ENCODE measurements at regions not wholly inside any gene's neighbourhood (a gene's known extent, or its start where the extent isn't known, plus 50 kb on each side); places are given as distances from the start of the nearest gene placed in this dataset.
"Not testable (repeated sequence)": the region's sequence is repeated elsewhere in the genome, so short reads cannot be mapped to it uniquely, and the experiment has no call there.

GRCh38 chr7:106534271-106534846 lies 126.6 kb downstream of the CCDC71L start:
- Histone ChIP-seq H3K4me3 (ENCODE audit: low read depth, low read length) (no peak overlapping the region), H3K27me3 (ENCODE audit: insufficient read depth, low read depth, severe bottlenecking) (no peaks in the 10 kb centered on the region), H3K36me3 (no peaks in the 10 kb centered on the region), H3K9me3 (ENCODE audit: severe bottlenecking) (no peaks in the 10 kb centered on the region), H3K27ac (no peak overlapping the region)
- no peak for TF ChIP-seq CTCF (IDR thresholded peaks at IDR 0.05; ENCODE audit: low read depth, low read length)
- DNase-seq, result no peak

- not testable (repeated sequence) for H3K27ac ChIP-seq; DNase-seq; H3K27me3 ChIP-seq (ENCODE audit: insufficient read depth, low read depth, severe bottlenecking)
These were observed 130.8 kb downstream of the CCDC71L start for GRCh38 chr7:106530183-106530582.

GRCh38 chr7:106526617-106527016 lies 134.3 kb downstream of the CCDC71L start:
- not testable (repeated sequence) for DNase-seq; H3K9me3 ChIP-seq (ENCODE audit: severe bottlenecking); H3K36me3 ChIP-seq; H3K27ac ChIP-seq; H3K27me3 ChIP-seq (ENCODE audit: insufficient read depth, low read depth, severe bottlenecking); H3K4me3 ChIP-seq (ENCODE audit: low read depth, low read length)

More at GRCh38 chr7:106530183-106530582, 130.8 kb downstream of the CCDC71L start:
- not testable (repeated sequence) for H3K9me3 ChIP-seq (ENCODE audit: severe bottlenecking); H3K4me3 ChIP-seq (ENCODE audit: low read depth, low read length); H3K36me3 ChIP-seq

GRCh38 chr7:106524690-106525059 lies 136.3 kb downstream of the CCDC71L start:
- no peak for TF ChIP-seq CTCF (IDR thresholded peaks at IDR 0.05; ENCODE audit: low read depth, low read length)
- H3K27ac ChIP-seq, result no peak overlapping the region
- no peak for DNase-seq
- H3K9me3 ChIP-seq (ENCODE audit: severe bottlenecking), result no peaks in the 10 kb centered on the region
- no peak overlapping the region for H3K4me3 ChIP-seq (ENCODE audit: low read depth, low read length)
- H3K36me3 ChIP-seq, result no peaks in the 10 kb centered on the region
- no peaks in the 10 kb centered on the region for H3K27me3 ChIP-seq (ENCODE audit: insufficient read depth, low read depth, severe bottlenecking)

- DNase-seq, result no peak
- Histone ChIP-seq H3K27ac (no peak overlapping the region), H3K36me3 (no peaks in the 10 kb centered on the region), H3K4me3 (ENCODE audit: low read depth, low read length) (no peak overlapping the region), H3K9me3 (ENCODE audit: severe bottlenecking) (no peaks in the 10 kb centered on the region), H3K27me3 (ENCODE audit: insufficient read depth, low read depth, severe bottlenecking) (no peaks in the 10 kb centered on the region)
- no peak for TF ChIP-seq CTCF (IDR thresholded peaks at IDR 0.05; ENCODE audit: low read depth, low read length)
These were observed 137.5 kb downstream of the CCDC71L start for GRCh38 chr7:106523482-106523881.

- H3K4me3 ChIP-seq (ENCODE audit: low read depth, low read length), result no peak overlapping the region
- no peaks in the 10 kb centered on the region for H3K27me3 ChIP-seq (ENCODE audit: insufficient read depth, low read depth, severe bottlenecking)
- no peaks in the 10 kb centered on the region for H3K36me3 ChIP-seq
- TF ChIP-seq CTCF (IDR thresholded peaks at IDR 0.05; ENCODE audit: low read depth, low read length), result no peak
- H3K27ac ChIP-seq, result no peak overlapping the region
- no peak for DNase-seq
- H3K9me3 ChIP-seq (ENCODE audit: severe bottlenecking), result no peaks in the 10 kb centered on the region
These were observed 138.3 kb downstream of the CCDC71L start for GRCh38 chr7:106522696-106523095.

GRCh38 chr7:106521541-106521940 lies 139.4 kb downstream of the CCDC71L start:
- Histone ChIP-seq H3K9me3 (ENCODE audit: severe bottlenecking) (no peaks in the 10 kb centered on the region), H3K27ac (no peak overlapping the region), H3K4me3 (ENCODE audit: low read depth, low read length) (no peak overlapping the region), H3K27me3 (ENCODE audit: insufficient read depth, low read depth, severe bottlenecking) (no peaks in the 10 kb centered on the region), H3K36me3 (no peaks in the 10 kb centered on the region)
- DNase-seq, result no peak
- TF ChIP-seq CTCF (IDR thresholded peaks at IDR 0.05; ENCODE audit: low read depth, low read length), result no peak

Measured in WERI-Rb-1 (cell line).